DOHH2 (cell line): ENCODE measurements at regions not wholly inside any gene's neighbourhood (a gene's known extent, or its start where the extent isn't known, plus 50 kb on each side); places are given as distances from the start of the nearest gene placed in this dataset.

Experiments
- EZH2phosphoT487 ChIP-seq: fragments of 200-600 bp; sonication (generic); IDR thresholded peaks from 2 replicates; pipeline ENCODE4 v1.6.1; 2017; ENCODE audit warnings: borderline replicate concordance, mild to moderate bottlenecking, antibody characterized with exemption, low read length, moderate library complexity, mixed read lengths
- TF ChIP-seq, protein P1 (sequence below): fragments of 200-600 bp; sonication (generic); IDR thresholded peaks from one replicate; pipeline ENCODE4 v1.5.1; 2014; ENCODE audit warnings: antibody characterized with exemption, mild to moderate bottlenecking, low read depth, low read length; ENCODE audit not compliant: poor library complexity, severe bottlenecking

DNA sequence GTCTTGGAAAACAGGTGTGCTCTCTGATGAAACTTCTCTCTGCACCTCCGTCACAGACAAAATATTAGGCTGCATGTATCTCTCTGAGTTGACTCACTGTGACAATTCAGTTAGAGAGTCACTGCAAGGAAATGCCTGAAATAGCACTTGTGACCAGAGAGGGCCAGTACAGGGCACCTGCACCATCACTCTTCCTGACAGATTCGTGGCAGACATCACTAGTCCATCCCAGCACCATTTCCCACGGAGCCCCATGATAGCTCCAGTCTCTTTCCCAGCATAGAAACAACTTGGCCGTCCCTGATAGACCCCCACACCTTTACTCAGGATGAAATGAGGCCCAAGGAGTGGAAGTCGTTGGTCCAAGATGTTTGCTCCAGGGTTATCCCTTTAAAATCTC lies 73.3 kb upstream of the ISX start:
- TF ChIP-seq, protein P1, sequence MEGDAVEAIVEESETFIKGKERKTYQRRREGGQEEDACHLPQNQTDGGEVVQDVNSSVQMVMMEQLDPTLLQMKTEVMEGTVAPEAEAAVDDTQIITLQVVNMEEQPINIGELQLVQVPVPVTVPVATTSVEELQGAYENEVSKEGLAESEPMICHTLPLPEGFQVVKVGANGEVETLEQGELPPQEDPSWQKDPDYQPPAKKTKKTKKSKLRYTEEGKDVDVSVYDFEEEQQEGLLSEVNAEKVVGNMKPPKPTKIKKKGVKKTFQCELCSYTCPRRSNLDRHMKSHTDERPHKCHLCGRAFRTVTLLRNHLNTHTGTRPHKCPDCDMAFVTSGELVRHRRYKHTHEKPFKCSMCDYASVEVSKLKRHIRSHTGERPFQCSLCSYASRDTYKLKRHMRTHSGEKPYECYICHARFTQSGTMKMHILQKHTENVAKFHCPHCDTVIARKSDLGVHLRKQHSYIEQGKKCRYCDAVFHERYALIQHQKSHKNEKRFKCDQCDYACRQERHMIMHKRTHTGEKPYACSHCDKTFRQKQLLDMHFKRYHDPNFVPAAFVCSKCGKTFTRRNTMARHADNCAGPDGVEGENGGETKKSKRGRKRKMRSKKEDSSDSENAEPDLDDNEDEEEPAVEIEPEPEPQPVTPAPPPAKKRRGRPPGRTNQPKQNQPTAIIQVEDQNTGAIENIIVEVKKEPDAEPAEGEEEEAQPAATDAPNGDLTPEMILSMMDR, result no peak
- no peak for TF ChIP-seq EZH2phosphoT487
